ENCODE measurements at regions not wholly inside any gene's neighbourhood (a gene's known extent, or its start where the extent isn't known, plus 50 kb on each side); places are given as distances from the start of the nearest gene placed in this dataset.

GRCh38 chr4:11179796-11180195 lies 248.9 kb downstream of the HS3ST1 start (continued):
- TF ChIP-seq USF2 (CRISPR knock-in tag; IDR thresholded peaks at IDR 0.05) (no peak), ESRRA (CRISPR knock-in tag; IDR thresholded peaks at IDR 0.05; ENCODE audit: borderline replicate concordance) (no peak), USF1 (CRISPR knock-in tag; IDR thresholded peaks at IDR 0.05) (no peak)

GRCh38 chr4:11178433-11178832 lies 250.3 kb downstream of the HS3ST1 start:
- no peak for TF ChIP-seq USF2 (CRISPR knock-in tag; IDR thresholded peaks at IDR 0.05)
- no peak for TF ChIP-seq KAT7 (CRISPR knock-in tag; IDR thresholded peaks at IDR 0.05; ENCODE audit: borderline replicate concordance)
- TF ChIP-seq MLX (CRISPR knock-in tag; IDR thresholded peaks at IDR 0.05), result no peak
- no peak for TF ChIP-seq ZNF317 (CRISPR knock-in tag; IDR thresholded peaks at IDR 0.05; ENCODE audit: borderline replicate concordance, low read depth)
- no peak for TF ChIP-seq FOXP1 (CRISPR knock-in tag; IDR thresholded peaks at IDR 0.05; ENCODE audit: borderline replicate concordance)
- TF ChIP-seq GRHL2 (CRISPR knock-in tag; IDR thresholded peaks at IDR 0.05; ENCODE audit: insufficient replicate concordance, severe bottlenecking), result no peak
- TF ChIP-seq MXD4 (CRISPR knock-in tag; IDR thresholded peaks at IDR 0.05; ENCODE audit: borderline replicate concordance), result no peak
- TF ChIP-seq ZNF416 (CRISPR knock-in tag; IDR thresholded peaks at IDR 0.05), result no peak
- TF ChIP-seq USF1 (CRISPR knock-in tag; IDR thresholded peaks at IDR 0.05), result no peak
- TF ChIP-seq RELA (CRISPR knock-in tag; IDR thresholded peaks at IDR 0.05; ENCODE audit: borderline replicate concordance), result no peak
- no peak for TF ChIP-seq SMAD4 (CRISPR knock-in tag; IDR thresholded peaks at IDR 0.05)
- ChIA-PET POLR2A (no interaction called here), CTCF (no interaction called here)
- H3K4me3 Mint-ChIP-seq, result no peak overlapping the region
- H3K36me3 Mint-ChIP-seq, result peaks cover 69% of the 10 kb centered on the region
- no peak overlapping the region for H3K27ac Mint-ChIP-seq
- H3K4me1 Mint-ChIP-seq, result no peaks in the 10 kb centered on the region
- peaks cover 82% of the 10 kb centered on the region for H3K9me3 Mint-ChIP-seq
- peaks cover 4% of the 10 kb centered on the region; the same call in 1 of the 2 replicates for H3K27me3 Mint-ChIP-seq (ENCODE audit: low read depth)
- ATAC-seq (no peak), DNase-seq (ENCODE audit: low spot score) (no peak)

- CTCF ChIA-PET, result no interaction called here
- no peak overlapping the region for H3K4me3 Mint-ChIP-seq
Measured at GRCh38 chr4:11175374-11175773, 253.3 kb downstream of the HS3ST1 start.

More at GRCh38 chr4:11175374-11175773, 253.3 kb downstream of the HS3ST1 start:
- ATAC-seq (no peak), DNase-seq (ENCODE audit: low spot score) (no peak)
- Mint-ChIP-seq H3K27me3 (ENCODE audit: low read depth) (peaks cover 4% of the 10 kb centered on the region; the same call in 1 of the 2 replicates), H3K36me3 (peaks cover 70% of the 10 kb centered on the region), H3K4me1 (no peaks in the 10 kb centered on the region), H3K9me3 (peaks cover 68% of the 10 kb centered on the region), H3K27ac (no peak overlapping the region)
- TF ChIP-seq MLX (CRISPR knock-in tag; IDR thresholded peaks at IDR 0.05) (no peak), ZNF281 (CRISPR knock-in tag; IDR thresholded peaks at IDR 0.05) (no peak), MAX (CRISPR knock-in tag; IDR thresholded peaks at IDR 0.05) (no peak), ZNF232 (CRISPR knock-in tag; IDR thresholded peaks at IDR 0.05) (no peak), HMGA2 (CRISPR knock-in tag; IDR thresholded peaks at IDR 0.05) (no peak), SP1 (CRISPR knock-in tag; conservative IDR thresholded peaks at IDR 0.05) (no peak), ZNF425 (CRISPR knock-in tag; conservative IDR thresholded peaks at IDR 0.05) (no peak)
- POLR2A ChIA-PET, result no interaction called here
